Mammary epithelial cell (primary cell): ENCODE measurements at regions not wholly inside any gene's neighbourhood (a gene's known extent, or its start where the extent isn't known, plus 50 kb on each side); places are given as distances from the start of the nearest gene placed in this dataset.

ENCODE experiments used
- CTCF ChIP-seq, 2 donors: IDR thresholded peaks in 1 of 2; conservative IDR thresholded peaks in 1 of 2; 2 replicates each; pipeline ENCODE4 v1.5.1; 2011 to 2012; ENCODE audit warnings: inconsistent platforms in 2 of 2, low read length in 2 of 2, mild to moderate bottlenecking in 2 of 2, control low read depth in 1 of 2, low read depth in 1 of 2; ENCODE audit not compliant: insufficient read depth in 1 of 2; ENCODE audit errors: extremely low read depth in 1 of 2
- EZH2 ChIP-seq: IDR thresholded peaks from 2 replicates; pipeline ENCODE4 v1.6.1; 2012; ENCODE audit warnings: low read length, inconsistent platforms, borderline replicate concordance

DNA sequence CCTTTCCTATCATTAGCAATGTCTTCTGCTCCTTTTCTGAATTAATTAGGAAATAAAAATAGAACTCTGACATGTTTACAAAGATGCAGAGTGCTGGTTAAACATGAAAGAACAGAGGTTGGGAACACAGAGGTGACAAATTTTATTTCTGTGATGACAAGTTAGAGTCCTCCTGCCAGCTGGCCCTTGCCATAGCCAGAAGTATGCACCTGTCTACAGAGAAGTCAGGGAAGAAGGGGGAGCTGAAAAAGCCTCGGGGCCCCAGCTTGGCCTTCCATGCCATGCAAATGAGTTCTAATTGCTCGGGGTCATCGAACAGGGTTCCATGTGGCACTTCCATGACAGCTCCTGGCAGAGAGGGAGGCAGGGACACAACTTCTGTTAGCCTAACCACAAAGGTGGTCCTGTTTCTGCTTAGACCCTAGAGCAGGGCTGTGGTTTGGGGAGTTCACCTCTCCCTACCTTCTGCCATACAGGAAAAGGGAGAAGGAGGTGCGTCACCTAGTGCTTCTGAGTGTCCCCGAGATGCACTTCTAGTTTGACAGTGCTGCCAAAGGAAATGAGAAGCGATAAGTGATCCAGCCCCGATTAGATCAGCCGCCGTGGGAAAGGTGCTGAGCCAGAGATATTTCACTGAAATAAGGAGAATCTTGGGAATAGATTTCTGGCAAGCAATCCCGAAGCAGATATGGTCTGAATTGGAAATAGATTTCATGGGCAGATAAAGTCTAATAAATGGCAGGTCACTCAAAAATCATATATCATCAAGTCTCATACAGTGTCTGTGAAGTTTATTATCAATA is 155.8 kb upstream of the FOXN3 start:
- TF ChIP-seq CTCF (conservative IDR thresholded peaks at IDR 0.05 in 1 of 2, IDR thresholded peaks at IDR 0.05 in 1 of 2; ENCODE audit: extremely low read depth in 1 of 2, insufficient read depth in 1 of 2, low read depth in 1 of 2, low read length in 2 of 2) (no peak), EZH2 (no peak)
